ENCODE measurements at regions not wholly inside any gene's neighbourhood (a gene's known extent, or its start where the extent isn't known, plus 50 kb on each side); places are given as distances from the start of the nearest gene placed in this dataset.

GRCh38 chr12:13371367-13371766, 174.8 kb downstream of the EMP1 start:
- H3K9me3 ChIP-seq (ENCODE audit: low read length): no peaks in the 10 kb centered on the region
- ATAC-seq (no peak), DNase-seq (no peak)
- H2AFZ ChIP-seq (ENCODE audit: low read length): no peak overlapping the region
- H3K27me3 ChIP-seq (ENCODE audit: low read length): no peaks in the 10 kb centered on the region
- H3K79me2 ChIP-seq (ENCODE audit: low read length): no peaks in the 10 kb centered on the region
- CTCF ChIA-PET: interaction anchor here (0.6 to 1.1 kb wide), 2 partner anchors 9 to 116 kb away, joined by 4 to 5 read pairs; no protein-coding TSS in a partner anchor
- H3K4me3 ChIP-seq (ENCODE audit: low read length): no peak overlapping the region
- H4K20me1 ChIP-seq (ENCODE audit: low read length): no peaks in the 10 kb centered on the region
- H3K36me3 ChIP-seq (ENCODE audit: low read depth, low read length): no peaks in the 10 kb centered on the region
- no peaks in the 10 kb centered on the region for H3F3A ChIP-seq (ENCODE audit: low read length, unreplicated experiment)
- H3K9ac ChIP-seq (ENCODE audit: low read length): no peak overlapping the region
- intact Hi-C loops (cut with micrococcal nuclease): no loop called here
- H3K27ac ChIP-seq (ENCODE audit: low read length): no peak overlapping the region
- TF ChIP-seq CTCF (conservative IDR thresholded peaks at IDR 0.05; ENCODE audit: low read depth, low read length): no peak
- TF ChIP-seq EZH2 (IDR thresholded peaks at IDR 0.05; ENCODE audit: low read length, unreplicated experiment): no peak
- TF ChIP-seq EZH2phosphoT487 (IDR thresholded peaks at IDR 0.05; ENCODE audit: borderline replicate concordance, low read length): no peak
- peaks cover 27% of the 10 kb centered on the region for H3K4me1 ChIP-seq (ENCODE audit: insufficient read depth, low read length)
- H3K9me2 ChIP-seq (replicated peaks; ENCODE audit: low read length): no peaks in the 10 kb centered on the region
- BruUV-seq (replicated peaks): no TSS peak
- H3K4me2 ChIP-seq (ENCODE audit: low read length): no peak overlapping the region
- POLR2A ChIA-PET (ENCODE audit: unreplicated experiment): interaction anchor here (0.7 kb wide), 1 partner anchor 19 kb away, joined by 3 read pairs; no protein-coding TSS in a partner anchor

GRCh38 chr12:13369474-13370056, 173.0 kb downstream of the EMP1 start:
- H3K9me3 ChIP-seq (ENCODE audit: low read length): no peaks in the 10 kb centered on the region
- no peak overlapping the region for H3K4me3 ChIP-seq (ENCODE audit: low read length)
- BruUV-seq (replicated peaks): no TSS peak
- H3K9me2 ChIP-seq (replicated peaks; ENCODE audit: low read length): no peaks in the 10 kb centered on the region
- H4K20me1 ChIP-seq (ENCODE audit: low read length): no peaks in the 10 kb centered on the region
- no peak for TF ChIP-seq EZH2phosphoT487 (IDR thresholded peaks at IDR 0.05; ENCODE audit: borderline replicate concordance, low read length)
- TF ChIP-seq CTCF (conservative IDR thresholded peaks at IDR 0.05; ENCODE audit: low read depth, low read length): no peak
- TF ChIP-seq EZH2 (IDR thresholded peaks at IDR 0.05; ENCODE audit: low read length, unreplicated experiment): no peak
- no peak overlapping the region for H3K4me2 ChIP-seq (ENCODE audit: low read length)
- ATAC-seq (no peak), DNase-seq (no peak)
- CTCF ChIA-PET: no interaction called here
- POLR2A ChIA-PET (ENCODE audit: unreplicated experiment): no interaction called here
- peaks cover 9% of the 10 kb centered on the region for H3K4me1 ChIP-seq (ENCODE audit: insufficient read depth, low read length)
- H3K9ac ChIP-seq (ENCODE audit: low read length): no peak overlapping the region
- intact Hi-C loops (cut with micrococcal nuclease): no loop called here
- no peak overlapping the region for H3K27ac ChIP-seq (ENCODE audit: low read length)
- no peaks in the 10 kb centered on the region for H3F3A ChIP-seq (ENCODE audit: low read length, unreplicated experiment)
- H2AFZ ChIP-seq (ENCODE audit: low read length): no peak overlapping the region
- H3K36me3 ChIP-seq (ENCODE audit: low read depth, low read length): no peaks in the 10 kb centered on the region
- no peaks in the 10 kb centered on the region for H3K27me3 ChIP-seq (ENCODE audit: low read length)
- no peaks in the 10 kb centered on the region for H3K79me2 ChIP-seq (ENCODE audit: low read length)

- H4K20me1 ChIP-seq (ENCODE audit: low read length): no peaks in the 10 kb centered on the region
- no TSS peak for BruUV-seq (replicated peaks)
- POLR2A ChIA-PET (ENCODE audit: unreplicated experiment): no interaction called here
- TF ChIP-seq CTCF (conservative IDR thresholded peaks at IDR 0.05; ENCODE audit: low read depth, low read length) (no peak), EZH2phosphoT487 (IDR thresholded peaks at IDR 0.05; ENCODE audit: borderline replicate concordance, low read length) (no peak), EZH2 (IDR thresholded peaks at IDR 0.05; ENCODE audit: low read length, unreplicated experiment) (no peak)
- no peak overlapping the region for H3K27ac ChIP-seq (ENCODE audit: low read length)
- H3K9ac ChIP-seq (ENCODE audit: low read length): no peak overlapping the region
- H2AFZ ChIP-seq (ENCODE audit: low read length): no peak overlapping the region
- no peaks in the 10 kb centered on the region for H3K79me2 ChIP-seq (ENCODE audit: low read length)
- H3K9me3 ChIP-seq (ENCODE audit: low read length): no peaks in the 10 kb centered on the region
- intact Hi-C loops (cut with micrococcal nuclease): no loop called here
- no peaks in the 10 kb centered on the region for H3K9me2 ChIP-seq (replicated peaks; ENCODE audit: low read length)
- H3K4me3 ChIP-seq (ENCODE audit: low read length): no peak overlapping the region
- H3F3A ChIP-seq (ENCODE audit: low read length, unreplicated experiment): no peaks in the 10 kb centered on the region
- H3K4me2 ChIP-seq (ENCODE audit: low read length): no peak overlapping the region
- DNase-seq (no peak), ATAC-seq (no peak)
- peaks cover 8% of the 10 kb centered on the region; the same call in 1 of the 2 replicates for H3K4me1 ChIP-seq (ENCODE audit: insufficient read depth, low read length)
- no peaks in the 10 kb centered on the region for H3K27me3 ChIP-seq (ENCODE audit: low read length)
- CTCF ChIA-PET: no interaction called here
- no peaks in the 10 kb centered on the region for H3K36me3 ChIP-seq (ENCODE audit: low read depth, low read length)
These were observed 172.4 kb downstream of the EMP1 start for GRCh38 chr12:13368971-13369370.
